ENCODE measurements at regions not wholly inside any gene's neighbourhood (a gene's known extent, or its start where the extent isn't known, plus 50 kb on each side); places are given as distances from the start of the nearest gene placed in this dataset.

GRCh38 chr5:84693256-84693655 is 308.6 kb upstream of the EDIL3 start:
- no peaks in the 10 kb centered on the region for H3K9me3 ChIP-seq (ENCODE audit: control insufficient read depth, low read depth, low read length)
- H3K4me2 ChIP-seq (ENCODE audit: control insufficient read depth, extremely low read depth, insufficient read depth, low read depth, low read length) = no peak overlapping the region
- no peak for TF ChIP-seq EZH2 (IDR thresholded peaks at IDR 0.05; ENCODE audit: low read length)
- no peak for TF ChIP-seq CTCF (optimal IDR thresholded peaks at IDR 0.05 in 1 of 3, IDR thresholded peaks at IDR 0.05 in 1 of 3, conservative IDR thresholded peaks at IDR 0.05 in 1 of 3; ENCODE audit: extremely low read depth in 1 of 3, insufficient read depth in 2 of 3, low read length in 3 of 3)
- DNase-seq (ENCODE audit: low read depth, low spot score) (no peak), FAIRE-seq (no peak)
- no peak overlapping the region for H3K27ac ChIP-seq (ENCODE audit: control insufficient read depth, insufficient read depth, low read length)
- no peak overlapping the region for H3K9ac ChIP-seq (ENCODE audit: control insufficient read depth, extremely low read depth, insufficient read depth, low read length)
- H3K4me3 ChIP-seq (ENCODE audit: control insufficient read depth in 2 of 3, extremely low read depth in 1 of 3, insufficient read depth in 2 of 3, low read depth in 1 of 3, low read length in 3 of 3) = no peak overlapping the region
- no peaks in the 10 kb centered on the region for H3K36me3 ChIP-seq (ENCODE audit: control insufficient read depth in 2 of 2, extremely low read depth in 1 of 2, insufficient read depth in 2 of 2, low read length in 2 of 2)
- no peaks in the 10 kb centered on the region for H3K9me1 ChIP-seq (ENCODE audit: control insufficient read depth, extremely low read depth, insufficient read depth, low read length)
- H3K4me1 ChIP-seq (ENCODE audit: control insufficient read depth, extremely low read depth, insufficient read depth, low read length) = peaks cover 4% of the 10 kb centered on the region
- no peaks in the 10 kb centered on the region for H4K20me1 ChIP-seq (ENCODE audit: control insufficient read depth, extremely low read depth, insufficient read depth, low read length)
- no peaks in the 10 kb centered on the region for H3K79me2 ChIP-seq (ENCODE audit: control insufficient read depth, insufficient read depth, low read length)
- dilution Hi-C loops (cut with MboI; ENCODE audit: extremely low pct_ligation_motif_present, low sequenced_read_pairs) = no loop called here
- no peak overlapping the region for H2AFZ ChIP-seq (ENCODE audit: control insufficient read depth, low read length)
- H3K27me3 ChIP-seq (ENCODE audit: control insufficient read depth, extremely low read depth, insufficient read depth, low read length) = no peaks in the 10 kb centered on the region

DNA sequence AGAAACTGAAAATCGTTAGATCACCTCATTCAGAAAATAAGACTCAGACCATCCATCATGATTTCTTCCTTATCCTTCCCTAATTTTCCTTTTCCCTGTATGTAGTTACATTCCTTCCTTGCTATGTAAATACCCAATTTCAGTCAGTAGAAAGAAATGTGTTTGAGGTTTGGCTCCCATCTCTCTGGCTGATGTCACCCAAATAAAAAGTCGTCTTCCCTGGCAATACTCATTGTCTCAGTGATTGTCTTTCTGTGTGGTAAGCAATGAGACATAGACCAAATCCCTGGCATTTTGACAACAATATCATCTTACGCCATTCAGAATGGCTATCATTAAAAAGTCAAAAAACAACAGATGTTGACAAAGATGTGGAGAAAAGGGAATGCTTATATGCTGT is 303.9 kb upstream of the EDIL3 start:
- H3K4me2 ChIP-seq (ENCODE audit: control insufficient read depth, extremely low read depth, insufficient read depth, low read depth, low read length) = no peak overlapping the region

More for the DNA sequence above, 303.9 kb upstream of the EDIL3 start:
- Histone ChIP-seq H3K36me3 (ENCODE audit: control insufficient read depth in 2 of 2, extremely low read depth in 1 of 2, insufficient read depth in 2 of 2, low read length in 2 of 2) (no peaks in the 10 kb centered on the region), H3K9me1 (ENCODE audit: control insufficient read depth, extremely low read depth, insufficient read depth, low read length) (no peaks in the 10 kb centered on the region), H3K27ac (ENCODE audit: control insufficient read depth, insufficient read depth, low read length) (no peak overlapping the region), H3K4me1 (ENCODE audit: control insufficient read depth, extremely low read depth, insufficient read depth, low read length) (no peaks in the 10 kb centered on the region), H3K9me3 (ENCODE audit: control insufficient read depth, low read depth, low read length) (no peaks in the 10 kb centered on the region), H2AFZ (ENCODE audit: control insufficient read depth, low read length) (no peak overlapping the region), H3K4me3 (ENCODE audit: control insufficient read depth in 2 of 3, extremely low read depth in 1 of 3, insufficient read depth in 2 of 3, low read depth in 1 of 3, low read length in 3 of 3) (no peak overlapping the region), H3K27me3 (ENCODE audit: control insufficient read depth, extremely low read depth, insufficient read depth, low read length) (no peaks in the 10 kb centered on the region), H4K20me1 (ENCODE audit: control insufficient read depth, extremely low read depth, insufficient read depth, low read length) (no peaks in the 10 kb centered on the region), H3K79me2 (ENCODE audit: control insufficient read depth, insufficient read depth, low read length) (no peaks in the 10 kb centered on the region), H3K9ac (ENCODE audit: control insufficient read depth, extremely low read depth, insufficient read depth, low read length) (no peak overlapping the region)
- FAIRE-seq (peak; percentile 44), DNase-seq (ENCODE audit: low read depth, low spot score) (peak; percentile 76)
- TF ChIP-seq CTCF (optimal IDR thresholded peaks at IDR 0.05 in 1 of 3, IDR thresholded peaks at IDR 0.05 in 1 of 3, conservative IDR thresholded peaks at IDR 0.05 in 1 of 3; ENCODE audit: extremely low read depth in 1 of 3, insufficient read depth in 2 of 3, low read length in 3 of 3) = no peak
- TF ChIP-seq EZH2 (IDR thresholded peaks at IDR 0.05; ENCODE audit: low read length) = no peak
- dilution Hi-C loops (cut with MboI; ENCODE audit: extremely low pct_ligation_motif_present, low sequenced_read_pairs) = no loop called here
